GM21390 (cell line): ENCODE measurements at regions not wholly inside any gene's neighbourhood (a gene's known extent, or its start where the extent isn't known, plus 50 kb on each side); places are given as distances from the start of the nearest gene placed in this dataset.

Source experiments
- ATAC-seq: cut with Tn5 transposase; IDR thresholded peaks from one replicate; pipeline ENCODE4 v1.9.1; 2021; ENCODE audit not compliant: unreplicated experiment

DNA sequence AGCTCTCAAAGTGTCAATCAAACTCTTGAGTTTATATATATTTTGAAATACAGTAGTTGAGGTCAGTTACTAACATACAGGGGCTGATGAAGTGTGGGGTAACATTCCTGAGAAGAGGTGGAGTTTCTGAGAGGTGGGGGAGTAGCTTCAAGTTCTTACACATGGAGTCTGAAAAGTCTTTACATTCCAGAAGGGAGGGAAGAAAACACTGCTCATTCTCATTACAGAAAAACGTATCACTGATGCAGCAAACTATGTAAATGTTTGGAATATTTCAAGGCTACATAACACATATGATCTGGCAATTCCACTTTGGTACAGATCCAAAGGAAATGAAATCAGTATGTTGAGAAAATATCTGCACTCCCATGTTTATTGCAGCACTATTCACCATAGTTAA lies 1065.8 kb upstream of the B3GALT2 start:
- no peak for ATAC-seq

DNA sequence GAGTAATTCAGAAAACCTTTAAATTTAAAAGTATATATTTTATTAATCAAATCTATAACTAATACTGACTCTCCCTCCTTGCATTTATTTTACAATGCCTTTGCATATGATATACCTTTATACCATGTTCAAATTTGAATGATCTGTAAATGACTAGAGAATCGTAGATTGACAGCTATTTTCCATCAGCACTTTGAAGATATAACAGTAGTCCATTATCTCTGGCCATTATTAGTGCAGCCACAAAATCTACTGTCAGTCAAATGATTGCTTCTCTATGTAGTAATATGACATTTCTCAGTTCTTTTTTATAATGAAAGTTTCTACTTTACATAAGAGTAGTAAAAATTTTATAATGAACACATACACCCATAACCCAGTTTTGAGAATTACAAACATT lies 1054.8 kb upstream of the B3GALT2 start:
- no peak for ATAC-seq

DNA sequence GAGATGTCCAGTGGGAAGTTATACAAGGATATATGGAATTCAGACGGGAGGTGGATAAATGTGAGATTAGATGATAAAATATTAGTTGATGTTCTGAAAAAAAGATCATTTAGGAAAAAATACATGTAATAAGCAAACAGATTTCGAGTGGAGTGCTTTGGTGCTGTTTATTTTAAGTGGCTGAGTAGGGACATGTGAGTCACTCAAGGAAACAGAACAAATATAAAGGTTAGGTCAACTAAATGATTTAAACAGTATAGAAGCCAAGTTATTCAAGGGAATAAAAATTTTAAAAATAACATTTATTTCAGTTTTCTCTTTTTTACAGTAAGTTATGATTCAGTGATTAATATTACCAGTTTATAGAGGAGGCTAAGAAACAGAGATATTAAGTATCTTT lies 1046.7 kb upstream of the B3GALT2 start:
- no peak for ATAC-seq

DNA sequence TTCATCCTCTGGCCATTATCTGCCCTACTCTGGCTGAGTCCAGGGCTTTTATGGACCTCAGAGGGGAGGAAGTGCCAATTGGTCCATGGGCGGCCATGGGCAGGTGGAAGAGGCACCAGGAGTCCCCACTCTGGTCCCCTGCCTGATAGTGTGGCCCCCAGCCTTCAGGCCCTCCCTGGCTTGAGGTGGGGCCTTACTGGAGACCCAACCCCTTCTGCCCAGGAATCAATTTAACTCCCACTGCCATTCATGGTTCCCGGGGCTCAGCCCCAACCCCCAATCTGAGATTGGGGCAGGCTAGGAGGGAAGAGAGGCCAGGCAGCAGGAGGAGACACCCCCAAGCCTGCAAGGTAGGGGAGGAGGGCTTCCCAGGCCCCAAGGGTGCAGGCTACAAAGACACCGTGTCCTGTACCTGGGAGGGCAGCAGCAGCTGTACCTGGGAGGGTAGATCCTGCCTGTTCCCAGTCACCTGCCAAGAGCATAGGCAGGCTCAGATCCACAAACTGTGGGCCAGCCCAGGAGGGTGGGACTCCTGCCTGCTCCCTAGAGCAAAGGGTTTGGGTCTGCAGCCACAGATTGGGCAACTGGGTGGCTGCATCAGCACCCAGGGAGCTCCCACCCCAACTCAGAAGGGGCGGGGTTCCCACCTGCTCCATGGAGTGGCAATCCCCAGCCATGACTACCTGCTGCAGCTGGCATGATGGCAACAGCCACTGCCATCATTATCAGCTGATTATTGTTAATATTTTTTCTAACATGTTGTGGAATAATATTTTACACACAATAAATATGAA lies 1044.1 kb upstream of the B3GALT2 start:
- no peak for ATAC-seq

DNA sequence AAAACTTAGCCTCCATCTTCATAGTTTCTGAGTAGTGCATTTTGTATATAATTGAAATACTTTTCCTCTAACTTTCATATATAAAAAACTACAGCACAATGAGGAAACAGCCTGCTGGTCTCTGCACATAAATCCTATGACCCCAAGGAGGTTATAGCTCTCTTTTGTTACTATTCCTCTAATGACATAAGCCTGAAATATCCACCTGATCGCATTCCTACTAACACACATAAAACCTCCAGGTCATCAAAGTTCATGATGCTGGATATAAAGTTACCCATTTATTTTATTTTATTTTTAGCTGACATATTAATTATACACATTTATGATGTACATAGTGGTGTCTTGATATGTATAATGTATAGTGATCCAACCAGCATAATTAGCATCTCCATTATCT lies 1042.0 kb upstream of the B3GALT2 start:
- no peak for ATAC-seq

DNA sequence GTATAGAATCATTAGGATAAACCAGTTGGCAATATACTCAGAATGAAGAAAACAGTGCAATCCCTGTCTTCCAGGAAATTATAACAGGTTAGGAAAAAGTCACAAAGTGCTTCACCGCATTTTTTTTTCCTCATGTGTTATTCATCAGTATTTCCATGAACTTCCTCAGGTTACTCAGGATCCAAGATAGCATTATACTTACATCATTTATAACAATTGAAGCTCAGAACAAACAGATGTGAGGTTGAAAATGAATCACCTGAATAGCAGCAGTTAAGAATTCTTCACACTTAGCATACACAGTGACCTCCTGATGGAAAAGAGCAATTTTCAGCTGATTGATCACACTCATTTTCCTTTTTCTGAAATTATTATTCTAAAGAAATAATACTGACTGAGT lies 1040.7 kb upstream of the B3GALT2 start:
- no peak for ATAC-seq

DNA sequence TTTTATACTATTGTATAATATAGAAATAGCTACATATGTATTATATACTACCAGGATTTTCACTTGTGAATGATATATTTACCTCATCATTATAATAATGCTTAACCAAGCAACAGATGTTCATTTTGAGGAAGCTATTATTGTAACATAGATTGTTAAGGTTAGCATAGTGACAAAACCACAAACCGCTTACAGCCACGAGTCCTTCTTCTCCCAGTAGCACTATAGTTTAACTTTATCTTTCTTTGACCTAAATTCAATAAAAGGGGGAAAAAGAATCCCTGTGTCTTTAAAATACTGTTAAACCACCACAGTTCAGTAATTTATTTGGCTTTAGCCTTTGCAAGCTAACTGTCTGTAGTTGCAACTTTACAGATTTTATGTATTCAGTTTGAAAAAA lies 1039.4 kb upstream of the B3GALT2 start:
- ATAC-seq: peak; percentile 93

DNA sequence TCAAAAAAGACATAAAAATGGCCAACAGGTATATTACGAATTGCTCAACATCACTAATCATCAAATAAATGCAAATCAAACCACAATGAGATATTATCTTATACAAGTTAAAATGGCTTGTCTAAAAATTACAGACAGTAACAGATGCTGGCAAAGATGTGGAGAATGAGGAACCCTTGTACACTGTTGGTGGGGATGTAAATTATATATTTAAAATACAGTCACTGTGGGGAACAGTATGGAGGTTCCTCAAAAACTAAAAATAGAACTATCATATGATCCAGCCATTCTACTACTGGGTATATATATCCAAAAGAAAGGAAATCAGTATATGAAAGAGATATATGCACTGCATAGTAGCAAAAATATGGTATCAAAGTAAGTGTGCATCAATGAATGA lies 1037.2 kb upstream of the B3GALT2 start:
- no peak for ATAC-seq

DNA sequence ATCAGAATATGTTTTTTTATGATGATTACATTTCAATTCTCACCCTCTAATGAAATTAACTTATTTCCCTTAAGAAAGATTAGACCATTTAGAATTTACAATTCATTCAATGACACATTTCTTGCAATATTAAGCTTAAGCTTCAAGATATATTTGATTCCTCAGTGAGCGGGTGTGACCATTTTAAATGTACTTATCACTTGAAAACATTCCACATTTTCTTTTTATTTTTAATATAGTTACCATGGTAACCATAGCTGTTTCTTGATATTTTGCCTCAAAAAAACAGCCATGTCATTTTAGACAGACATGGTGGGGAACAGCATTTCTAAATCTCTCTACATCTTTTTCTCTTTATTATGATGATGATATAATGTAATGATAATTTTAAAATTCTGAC lies 1029.0 kb upstream of the B3GALT2 start:
- ATAC-seq: no peak

DNA sequence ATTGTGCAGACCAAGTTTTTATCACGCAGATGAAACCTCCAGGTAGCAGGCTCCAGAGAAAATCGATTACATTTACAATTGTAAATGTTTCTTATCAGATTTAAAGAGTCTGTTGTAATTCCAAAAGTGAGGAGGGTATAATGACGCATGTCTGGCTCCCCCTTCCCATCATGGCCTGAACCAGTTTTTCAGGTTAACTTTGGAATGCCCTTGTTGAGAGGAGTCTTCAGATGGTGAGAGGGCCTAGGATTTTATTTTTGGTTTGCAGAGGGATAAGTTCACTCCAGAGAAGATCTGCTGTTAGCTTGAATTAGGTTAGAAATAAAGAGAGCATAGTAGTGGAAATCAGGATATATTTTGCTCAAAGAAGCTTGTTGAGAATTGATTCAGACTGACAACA lies 1028.3 kb upstream of the B3GALT2 start:
- ATAC-seq: no peak

DNA sequence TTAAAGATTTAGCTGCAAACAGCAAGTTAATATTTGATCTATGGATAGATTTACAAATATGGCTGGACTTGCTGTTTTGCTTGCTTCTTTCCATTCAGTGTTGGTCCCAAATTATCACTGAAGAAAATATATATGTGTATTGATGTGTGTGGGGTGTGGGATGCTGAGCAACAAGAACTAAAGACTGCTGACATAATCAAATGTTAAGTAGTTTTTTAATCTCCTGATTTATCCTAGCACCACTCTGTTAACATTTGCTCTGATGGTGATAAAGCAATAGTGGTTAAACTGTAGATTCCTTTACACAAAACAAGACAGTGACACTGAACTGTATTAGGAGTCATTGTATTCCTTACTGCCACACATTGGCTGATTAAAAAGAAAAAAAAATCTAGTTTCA lies 1023.5 kb upstream of the B3GALT2 start:
- no peak for ATAC-seq

DNA sequence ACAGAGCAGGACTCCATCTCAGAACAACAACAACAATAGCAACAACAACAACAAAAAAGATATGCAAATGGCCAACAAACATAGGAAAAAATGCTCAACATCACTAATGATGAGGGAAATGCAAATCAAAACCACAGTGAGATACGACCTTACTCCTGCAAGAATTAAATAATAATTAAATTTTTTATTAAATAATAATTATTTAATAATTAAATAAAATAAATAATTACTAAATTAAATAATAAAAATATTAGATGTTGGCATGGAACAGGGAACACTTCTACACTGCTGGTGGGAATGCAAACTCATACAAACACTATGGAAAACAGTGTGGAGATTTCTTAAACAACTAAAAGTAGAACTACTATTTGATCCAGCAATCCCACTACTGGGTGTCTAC lies 1022.3 kb upstream of the B3GALT2 start:
- no peak for ATAC-seq

DNA sequence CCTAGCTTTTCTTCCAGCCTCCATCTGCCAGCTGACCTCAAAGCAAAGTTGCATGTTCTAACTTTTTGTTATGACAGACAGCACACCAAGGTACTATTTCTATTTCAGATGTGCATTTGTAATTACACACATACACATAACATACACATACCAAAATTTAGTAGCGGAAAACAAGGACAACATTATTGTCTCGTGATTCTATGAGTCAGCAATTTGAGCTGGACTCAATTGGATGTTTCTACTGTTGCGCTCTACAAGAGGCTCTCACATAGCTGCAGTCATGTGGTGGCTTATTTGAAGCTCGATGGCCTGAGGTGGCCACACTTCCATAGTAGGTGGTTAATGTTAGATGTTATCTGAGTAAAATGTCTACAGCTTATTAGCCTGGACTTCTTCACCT lies 1010.1 kb upstream of the B3GALT2 start:
- no peak for ATAC-seq

DNA sequence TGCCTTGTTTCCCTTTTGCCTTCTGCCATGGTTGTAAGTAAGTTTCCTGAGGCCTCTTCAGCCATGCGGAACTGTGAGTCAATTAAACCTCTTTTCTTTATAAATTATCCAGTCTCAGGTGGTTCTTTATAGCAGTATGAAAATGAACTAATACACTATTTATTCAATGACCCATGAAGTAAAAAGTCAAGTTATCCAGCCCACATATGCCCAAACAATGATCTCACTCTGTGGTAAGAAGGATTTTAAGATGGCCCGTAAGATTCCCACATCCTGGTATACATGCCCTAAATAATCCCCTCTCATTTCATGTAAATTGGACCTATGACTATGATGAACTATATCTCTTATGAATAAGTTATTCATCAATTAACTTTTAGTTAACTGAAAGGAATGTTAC lies 1008.3 kb upstream of the B3GALT2 start:
- no peak for ATAC-seq

DNA sequence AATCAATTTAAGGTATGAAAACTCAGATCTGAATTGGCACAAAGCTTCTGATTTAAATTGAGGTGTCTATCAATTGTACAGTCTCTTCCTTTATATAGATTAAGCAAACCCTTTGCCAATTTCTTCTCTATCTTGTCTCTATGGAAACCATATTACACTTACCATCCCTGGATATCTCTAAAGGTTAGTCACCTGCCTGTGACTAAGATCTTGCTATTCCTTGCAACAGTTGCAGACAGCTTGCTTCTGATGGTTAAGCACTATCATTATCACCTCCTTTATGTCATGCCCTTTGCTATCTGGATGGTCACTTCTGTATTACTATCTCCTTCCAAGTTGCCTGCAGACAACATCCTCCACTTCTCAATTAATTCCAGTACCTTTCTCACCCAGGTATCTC lies 998.6 kb upstream of the B3GALT2 start:
- no peak for ATAC-seq

DNA sequence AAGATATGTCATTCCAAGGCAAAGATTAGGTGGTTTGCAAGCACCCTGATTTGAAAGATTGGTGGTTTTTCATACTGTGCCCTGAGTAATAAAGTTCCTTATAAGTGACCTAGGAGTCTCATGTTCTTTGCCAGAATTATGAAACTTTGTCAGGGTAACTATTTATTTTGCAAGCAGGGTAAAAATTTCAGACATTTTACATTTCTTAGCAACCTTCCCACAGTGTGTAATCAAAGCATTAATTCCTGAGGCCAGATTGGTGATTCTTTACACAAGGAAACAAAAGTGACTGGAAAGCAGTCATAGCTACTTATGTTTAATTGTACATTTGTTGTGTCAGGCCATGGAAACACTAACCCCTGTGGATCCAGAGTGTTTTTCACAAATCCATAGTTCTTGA lies 998.0 kb upstream of the B3GALT2 start:
- ATAC-seq: no peak

DNA sequence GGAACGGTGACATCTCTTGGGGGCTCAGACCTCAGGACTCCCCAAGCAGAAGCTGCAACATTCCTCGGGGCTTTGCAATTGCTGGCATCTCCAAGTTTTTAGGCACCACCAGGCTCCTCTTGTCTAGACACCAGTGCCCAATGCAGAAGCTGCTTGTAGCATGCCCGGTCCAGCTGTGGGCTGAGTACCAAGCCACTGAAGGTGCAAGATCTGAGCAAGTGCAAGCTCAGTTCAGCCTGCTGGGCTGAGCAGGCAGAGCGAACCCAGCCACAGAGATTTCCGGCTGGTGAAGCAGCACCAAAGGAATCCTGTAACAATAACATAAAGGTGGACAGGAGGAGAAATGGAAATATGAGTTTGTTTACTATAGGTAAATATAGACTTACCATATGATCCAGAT lies 995.4 kb upstream of the B3GALT2 start:
- ATAC-seq: no peak

DNA sequence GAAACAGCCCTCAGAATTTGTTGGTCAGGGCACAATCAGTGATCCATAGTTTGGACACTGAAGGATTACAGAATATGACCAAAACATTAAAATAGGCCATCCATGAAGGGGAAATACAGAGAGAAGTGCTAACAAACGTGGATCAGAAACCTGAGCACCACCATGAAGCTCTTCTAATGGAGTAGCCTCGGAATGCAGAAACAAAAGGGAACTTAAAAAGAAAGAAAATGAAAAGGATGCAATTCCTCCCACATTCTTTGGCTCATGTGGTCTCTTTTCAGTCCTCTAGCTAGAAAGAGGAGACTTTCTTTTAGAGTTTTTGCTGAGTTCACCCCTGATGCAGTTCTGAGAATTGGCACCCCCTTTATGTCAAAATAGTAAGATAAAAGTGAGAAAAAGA lies 989.8 kb upstream of the B3GALT2 start:
- no peak for ATAC-seq

DNA sequence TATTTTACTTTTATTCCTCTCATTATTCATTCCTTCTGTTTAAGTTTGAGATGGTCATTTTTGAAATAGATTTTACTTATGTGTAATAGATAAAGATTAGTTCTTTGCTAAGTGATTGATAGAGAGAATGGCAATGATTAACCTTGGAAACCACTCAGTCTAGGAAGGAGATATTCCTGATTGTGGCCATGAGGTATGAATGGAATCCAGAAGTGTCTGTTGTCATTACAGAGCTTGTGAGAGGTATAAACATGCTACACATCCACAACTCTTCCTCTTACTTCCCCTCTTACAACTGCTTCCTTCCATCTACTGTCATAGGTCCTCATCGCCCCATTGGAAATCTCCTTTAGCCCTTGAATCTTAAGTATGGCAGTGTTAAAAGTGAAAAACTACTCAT lies 988.8 kb upstream of the B3GALT2 start:
- no peak for ATAC-seq

DNA sequence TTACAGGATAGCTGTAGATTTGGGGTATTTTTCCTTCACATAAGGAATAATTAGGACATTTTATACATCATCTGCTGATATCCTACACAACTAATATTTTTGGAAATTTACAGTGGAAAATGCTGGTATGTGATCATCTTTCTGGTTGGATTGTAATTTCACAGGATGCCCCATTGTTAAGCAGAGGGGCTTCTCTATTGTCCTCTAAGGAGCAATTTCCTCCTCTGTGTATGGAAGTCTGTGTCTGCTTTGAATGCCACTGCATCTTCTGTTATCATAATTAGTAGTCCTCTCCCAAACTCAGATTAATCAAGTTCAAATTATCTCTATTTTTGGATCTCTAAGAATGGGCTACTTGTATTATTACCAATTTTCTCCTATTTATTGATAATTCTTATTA lies 988.1 kb upstream of the B3GALT2 start:
- ATAC-seq: no peak

DNA sequence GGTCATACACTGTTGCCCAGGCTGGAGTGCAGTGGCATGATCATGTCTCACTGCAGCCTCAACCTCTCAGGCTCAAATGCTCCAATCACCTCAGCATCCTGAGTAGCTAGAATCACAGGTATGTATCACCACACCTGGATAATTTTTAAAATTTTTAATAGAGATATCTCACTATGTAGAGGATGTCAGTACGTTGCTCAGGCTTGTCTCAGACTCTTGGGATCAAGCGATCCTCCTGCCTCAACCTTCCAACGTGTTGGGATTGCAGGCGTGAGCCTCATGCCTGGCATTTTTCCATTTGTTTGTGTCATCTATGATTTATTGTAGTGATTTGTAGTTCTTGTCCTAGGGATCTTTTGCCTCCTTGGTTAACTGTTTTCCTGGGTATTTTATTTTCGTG lies 985.2 kb upstream of the B3GALT2 start:
- ATAC-seq: no peak

DNA sequence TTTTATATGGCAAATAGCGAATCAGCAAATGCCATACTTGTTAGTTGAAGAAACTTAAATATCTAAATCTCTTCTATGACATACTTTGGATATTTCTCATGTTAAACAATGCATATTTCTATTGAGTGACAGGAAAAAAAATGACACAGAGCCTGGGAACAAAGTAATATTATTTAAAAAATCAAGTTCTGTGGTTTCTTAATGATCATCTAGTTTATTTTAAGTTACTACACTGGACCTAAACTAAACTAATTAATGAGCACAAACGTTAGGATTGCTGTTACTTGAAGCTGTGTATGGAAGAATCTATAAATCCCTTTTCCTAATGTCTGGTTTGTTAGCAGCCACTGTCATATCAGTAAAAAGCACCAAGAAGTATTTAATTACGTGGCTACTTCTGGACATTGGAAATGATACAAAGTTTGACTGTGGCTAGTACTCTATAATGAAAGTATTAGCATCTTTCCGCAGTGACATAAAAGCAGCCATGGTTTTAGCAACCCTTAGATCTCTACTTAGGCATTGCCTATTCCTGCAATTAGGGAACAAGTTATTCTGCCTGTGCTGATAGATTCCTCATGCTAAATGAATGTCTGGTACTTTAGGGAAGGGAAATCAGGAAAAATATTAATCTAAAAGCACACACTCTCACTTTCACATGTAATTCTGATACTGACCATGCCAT lies 981.7 kb upstream of the B3GALT2 start:
- no peak for ATAC-seq

DNA sequence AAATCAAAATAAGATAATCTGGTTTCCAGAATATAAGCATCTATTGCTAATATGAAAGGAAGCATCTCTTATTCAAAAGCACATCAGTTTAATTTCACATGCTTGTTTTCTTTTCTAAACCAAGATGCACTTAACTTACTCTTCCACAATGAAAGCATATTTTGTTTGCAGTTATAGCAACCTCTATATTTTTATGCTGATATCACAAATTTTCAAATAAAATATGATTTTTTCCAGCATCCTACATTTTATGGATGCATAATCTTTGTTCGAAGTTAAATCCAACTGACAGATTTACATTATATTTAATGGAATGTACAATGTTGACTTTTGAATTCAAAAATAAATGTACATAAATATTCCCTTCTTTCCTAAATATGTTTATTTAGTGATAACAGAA lies 978.3 kb upstream of the B3GALT2 start:
- no peak for ATAC-seq
